NCI-H187 (cell line): ENCODE measurements at regions not wholly inside any gene's neighbourhood (a gene's known extent, or its start where the extent isn't known, plus 50 kb on each side); places are given as distances from the start of the nearest gene placed in this dataset.
"Not testable (repeated sequence)": the region's sequence is repeated elsewhere in the genome, so short reads cannot be mapped to it uniquely, and the experiment has no call there.

Experiments used
- DNase-seq, 2 experiments: peaks; one replicate each; lab custom pipeline; 2025; lab: John Stamatoyannopoulos, UW

GRCh38 chr4:96317891-96318290, 478.0 kb downstream of the PDHA2 start:
- DNase-seq: no peak

DNA sequence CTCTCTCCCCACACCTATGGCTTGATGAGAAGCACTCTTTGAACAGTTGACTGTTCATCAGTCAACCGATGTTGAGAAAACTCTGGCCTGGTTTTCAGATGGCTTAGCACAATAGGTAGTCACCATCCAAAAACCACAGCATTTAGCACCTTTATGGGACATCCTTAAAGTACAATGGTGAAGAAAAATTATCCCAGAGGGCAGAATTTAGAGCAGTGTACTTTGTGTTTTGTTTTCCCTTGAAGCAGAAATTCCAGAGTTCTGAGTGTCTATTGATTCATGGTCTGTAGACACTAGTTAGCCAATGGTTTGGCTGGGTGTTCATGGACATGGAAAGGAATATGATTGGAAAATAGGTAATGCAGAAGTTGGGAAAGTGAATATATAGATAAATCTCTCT, 487.0 kb downstream of the PDHA2 start:
- no peak for DNase-seq

- no peak for DNase-seq
Measured at GRCh38 chr4:96342196-96342595, 502.3 kb downstream of the PDHA2 start.

- DNase-seq: no peak
Measured at GRCh38 chr4:96342790-96343455, 503.0 kb downstream of the PDHA2 start.

DNA sequence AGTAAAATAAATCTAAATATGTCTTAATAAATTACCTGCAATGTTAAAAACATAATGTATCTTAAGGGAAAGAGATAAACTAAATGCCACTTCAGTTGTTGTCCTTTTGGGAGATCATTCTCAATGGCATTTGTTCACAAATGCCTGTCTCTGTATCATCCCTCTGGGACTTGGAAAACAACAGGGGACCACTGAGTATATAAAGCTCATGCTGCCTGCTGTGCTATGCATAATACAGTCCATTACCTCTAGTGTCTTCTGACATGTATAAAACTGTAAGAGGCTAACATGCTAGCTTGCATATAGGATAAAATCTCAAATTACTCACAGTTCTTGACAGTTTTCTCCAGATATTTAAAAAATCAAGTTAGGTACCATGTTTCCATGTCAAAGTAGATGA, 503.9 kb downstream of the PDHA2 start:
- DNase-seq: no peak

GRCh38 chr4:96347582-96347981, 507.7 kb downstream of the PDHA2 start:
- no peak for DNase-seq

DNA sequence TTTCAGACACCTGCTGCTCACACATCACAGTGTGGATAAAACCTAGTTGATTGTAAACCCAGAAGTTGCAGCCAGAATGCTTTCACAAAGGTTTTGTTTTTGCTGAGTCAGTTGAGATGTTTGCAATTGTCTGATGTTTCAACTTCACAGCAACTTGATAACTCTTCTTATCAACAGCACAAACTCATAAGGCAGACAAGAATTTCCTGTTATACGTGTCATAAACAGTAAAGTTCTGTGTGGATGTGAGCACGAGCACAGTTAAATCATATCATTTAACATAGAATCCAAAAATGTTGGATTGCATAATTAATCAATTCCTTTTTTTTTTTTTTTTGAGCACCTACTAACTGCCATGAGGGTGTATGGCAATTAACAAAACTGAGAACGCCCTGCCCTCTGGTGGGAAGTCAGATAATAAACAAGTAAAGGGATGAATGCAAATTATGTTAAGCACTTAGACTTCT, 512.2 kb downstream of the PDHA2 start:
- no peak for DNase-seq

DNA sequence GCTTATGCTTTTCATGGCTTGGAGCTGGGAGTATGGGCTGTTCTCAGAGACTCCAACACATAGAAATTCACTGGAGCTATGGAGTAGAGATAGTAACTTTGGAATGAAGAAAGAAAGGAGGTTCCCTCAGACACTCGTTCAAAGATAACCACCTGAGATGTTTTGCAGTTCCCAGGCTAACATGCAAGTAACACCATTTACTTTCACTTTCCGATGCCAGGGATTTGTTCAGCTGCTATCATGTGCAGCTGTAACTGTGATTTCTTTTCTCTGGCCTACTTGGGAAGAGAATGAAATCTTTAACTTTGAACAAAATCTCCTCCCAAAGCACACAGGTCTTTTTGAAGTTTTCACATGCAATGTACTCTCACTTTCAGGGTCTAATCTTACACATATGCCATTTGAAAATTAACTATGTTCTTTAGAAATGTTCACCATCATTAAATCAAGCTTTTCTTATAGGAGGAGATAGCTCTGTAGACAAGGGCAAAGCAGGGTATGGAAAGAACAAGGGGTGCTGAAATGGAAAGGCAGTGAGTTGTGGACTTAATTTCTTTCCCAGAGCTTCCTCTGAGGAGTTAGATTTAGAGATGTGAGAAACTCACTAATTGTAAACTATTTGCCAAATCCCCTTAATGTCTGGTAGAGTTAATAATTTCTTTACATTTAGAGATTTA, 514.3 kb downstream of the PDHA2 start:
- no peak for DNase-seq

GRCh38 chr4:96355414-96355813, 515.5 kb downstream of the PDHA2 start:
- no peak for DNase-seq

DNA sequence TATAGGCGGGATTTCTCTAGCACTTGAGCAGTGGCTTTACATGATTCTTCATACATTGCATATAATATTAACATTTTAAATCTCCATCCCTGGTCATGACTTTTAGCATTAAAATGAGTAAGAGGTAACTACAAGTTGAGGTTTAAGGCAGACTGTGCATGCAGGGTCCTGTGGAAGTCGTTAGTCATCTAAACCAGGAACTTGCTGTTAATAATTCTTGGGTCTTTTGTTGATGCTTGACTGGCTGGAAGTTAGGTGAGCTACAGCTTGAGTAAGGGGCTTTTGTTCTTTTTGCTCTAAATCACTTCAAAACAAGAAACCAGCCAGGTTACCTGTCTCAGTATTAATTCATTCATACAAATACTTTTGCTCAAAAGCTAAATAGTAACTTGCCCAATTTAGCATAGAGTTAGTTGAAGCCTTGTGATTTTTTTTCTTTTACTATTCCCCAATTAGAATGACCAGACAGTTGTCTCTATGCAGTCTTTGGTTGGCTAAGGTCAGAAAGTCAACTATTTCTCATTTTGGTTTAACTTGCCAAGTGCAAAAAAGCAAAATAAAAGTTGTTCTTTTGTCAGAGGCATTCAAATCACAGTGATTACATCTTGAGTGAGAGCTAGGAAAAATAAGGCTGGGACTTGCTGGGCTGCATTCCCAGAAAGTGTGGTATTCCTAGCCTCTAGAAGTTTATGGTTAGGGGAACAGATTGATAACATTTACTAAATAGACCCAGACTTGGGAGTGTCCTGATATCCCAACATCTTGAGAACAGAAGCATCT, 516.9 kb downstream of the PDHA2 start:
- DNase-seq: no peak

- no peak for DNase-seq
Measured at GRCh38 chr4:96366632-96367031, 526.7 kb downstream of the PDHA2 start.

DNA sequence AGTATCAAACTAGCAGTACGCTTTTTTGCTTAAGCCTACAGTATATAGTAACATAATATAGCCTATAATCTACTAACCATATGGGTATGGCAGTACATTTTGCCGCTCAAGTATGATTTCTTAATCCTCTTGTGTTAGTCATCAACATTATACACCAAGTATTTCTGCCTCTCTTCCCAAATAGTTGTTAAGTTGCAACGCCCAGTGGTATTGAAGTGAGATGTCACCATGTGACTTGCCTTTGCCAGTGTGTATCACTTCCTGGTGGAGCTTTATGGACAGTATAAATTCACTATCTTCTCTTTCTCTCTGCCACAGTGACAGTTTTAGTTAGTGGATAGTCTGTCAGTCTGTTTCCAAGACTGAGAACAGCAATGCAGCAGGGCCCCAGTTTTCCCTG, 535.5 kb downstream of the PDHA2 start:
- no peak for DNase-seq

- no peak for DNase-seq
Measured at GRCh38 chr4:96379524-96379923, 539.6 kb downstream of the PDHA2 start.

GRCh38 chr4:96380106-96380505, 540.2 kb downstream of the PDHA2 start:
- no peak for DNase-seq

DNA sequence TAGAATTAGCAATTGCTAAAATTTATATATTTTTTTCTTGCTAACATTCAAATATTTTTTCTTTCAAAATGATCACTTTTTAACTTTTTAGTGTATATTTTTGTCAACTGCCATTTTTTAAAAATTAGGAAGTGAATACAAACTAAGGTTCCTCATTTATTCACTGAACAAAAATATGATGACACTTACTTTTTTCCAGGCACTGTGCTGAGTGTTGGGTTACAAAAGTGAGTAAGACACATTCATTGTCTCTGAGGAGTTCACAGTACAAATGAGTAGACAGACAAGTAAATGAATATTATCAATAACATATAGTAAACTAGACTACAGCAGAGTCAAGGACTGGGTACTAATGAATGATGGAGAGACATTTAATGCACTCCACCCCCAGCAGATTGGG, 543.5 kb downstream of the PDHA2 start:
- DNase-seq: no peak

- DNase-seq: no peak
Measured at GRCh38 chr4:96389770-96390169, 549.9 kb downstream of the PDHA2 start.

GRCh38 chr4:96390404-96390803, 550.5 kb downstream of the PDHA2 start:
- DNase-seq: no peak

- DNase-seq: no peak
Measured at GRCh38 chr4:96395747-96396146, 555.9 kb downstream of the PDHA2 start.

DNA sequence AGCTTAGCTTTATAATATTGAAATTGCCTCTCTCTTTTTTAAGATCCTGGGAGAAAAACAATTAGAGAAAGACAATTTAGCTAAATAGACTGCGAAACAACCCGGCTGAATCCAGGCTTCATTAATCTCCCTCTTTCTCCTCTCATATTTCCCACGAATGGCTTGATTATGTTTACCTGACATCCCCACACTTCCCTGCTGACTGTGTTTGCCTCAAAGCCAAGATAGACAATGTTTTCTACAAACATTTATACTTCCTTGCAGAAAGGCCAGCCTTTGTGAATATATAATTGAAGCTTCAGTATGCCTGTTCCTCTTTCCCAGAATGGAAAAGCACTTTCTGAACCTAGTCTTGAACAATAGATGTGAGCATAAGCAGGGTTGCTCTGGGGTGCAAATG, 566.8 kb downstream of the PDHA2 start:
- DNase-seq: no peak

DNA sequence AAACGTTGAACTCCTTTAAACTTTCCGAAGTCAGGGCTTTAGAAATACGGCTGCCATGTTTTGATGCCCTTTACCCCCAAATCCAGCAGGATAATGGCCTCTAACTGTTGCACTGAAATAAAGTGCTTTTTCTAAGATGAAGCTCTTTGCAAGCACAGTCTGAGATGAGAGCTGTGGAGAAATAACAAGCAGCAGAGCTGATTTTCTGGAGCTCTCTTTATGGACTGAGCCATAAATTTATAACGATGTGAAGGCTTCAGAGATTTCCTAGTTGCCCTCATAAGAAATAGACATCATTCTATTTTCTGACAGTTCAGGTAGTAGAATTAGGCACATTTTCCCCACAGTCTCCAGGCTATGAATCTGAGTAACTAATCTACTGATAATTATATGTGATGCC, 567.3 kb downstream of the PDHA2 start:
- no peak for DNase-seq

- no peak for DNase-seq
Measured at GRCh38 chr4:96407738-96408463, 568.0 kb downstream of the PDHA2 start.

GRCh38 chr4:96414853-96415252, 575.0 kb downstream of the PDHA2 start:
- DNase-seq: not testable (repeated sequence)
